ENCODE measurements at regions not wholly inside any gene's neighbourhood (a gene's known extent, or its start where the extent isn't known, plus 50 kb on each side); places are given as distances from the start of the nearest gene placed in this dataset.
"Not testable (repeated sequence)": the region's sequence is repeated elsewhere in the genome, so short reads cannot be mapped to it uniquely, and the experiment has no call there.

DNA sequence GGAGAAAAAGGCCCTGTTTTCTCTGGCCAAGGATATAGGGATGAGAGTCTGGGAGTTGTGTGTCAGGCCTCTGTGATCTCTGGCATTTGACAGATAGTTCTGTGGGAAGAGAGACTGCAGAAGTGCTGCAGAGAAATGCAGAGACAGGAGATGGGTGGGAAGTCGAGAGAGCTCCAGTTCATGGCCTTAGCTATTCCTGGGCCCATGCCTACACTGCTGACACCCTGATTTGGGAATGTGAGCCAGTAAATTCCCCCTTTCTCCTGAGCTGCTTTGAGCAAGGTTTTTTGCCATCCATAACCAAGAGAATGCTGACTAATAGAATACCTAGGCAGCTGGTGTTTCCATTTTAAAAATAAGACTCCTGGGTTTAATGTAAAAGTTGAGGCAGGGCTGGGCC is 59.3 kb downstream of the EBLN2 start:
- no peak for DNase-seq

DNA sequence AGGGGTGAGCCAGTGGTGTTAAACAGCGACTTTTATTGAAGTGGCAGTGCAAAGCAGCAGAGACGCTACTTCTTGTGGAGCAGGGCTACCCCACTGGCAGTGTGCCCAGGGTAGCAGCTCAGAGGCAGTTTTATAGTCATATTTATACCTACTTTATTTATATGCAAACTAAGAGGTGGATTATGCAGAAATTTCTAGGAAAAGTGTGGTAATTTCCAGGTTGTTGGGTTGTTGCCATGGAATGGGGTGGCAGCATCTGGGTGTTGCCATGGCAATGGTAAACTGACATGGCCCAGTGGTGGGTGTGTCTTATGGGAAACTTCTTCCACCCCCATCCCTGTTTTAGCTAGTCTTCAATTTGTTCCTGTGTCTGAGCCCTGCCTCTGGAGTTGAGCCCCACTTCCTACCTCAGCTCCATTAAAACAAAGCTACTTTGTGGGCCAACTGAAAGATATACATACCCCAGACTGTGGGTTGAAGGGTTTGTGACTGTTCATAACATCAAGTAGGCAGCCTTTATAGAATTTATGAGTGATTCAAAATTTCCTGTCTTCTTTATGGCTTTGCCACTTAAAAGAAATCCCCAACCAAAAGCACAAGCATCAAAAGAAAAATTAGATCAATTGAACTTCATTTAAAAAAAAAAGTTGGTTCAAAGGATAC is 60.3 kb downstream of the EBLN2 start:
- DNase-seq: no peak

GRCh38 chr3:73134034-73134433 is 72.6 kb downstream of the EBLN2 start:
- no peak for DNase-seq

- no peak for DNase-seq
These were observed 75.5 kb downstream of the EBLN2 start for GRCh38 chr3:73136941-73137340.

GRCh38 chr3:73137736-73138403 is 76.4 kb downstream of the EBLN2 start:
- DNase-seq: no peak

DNA sequence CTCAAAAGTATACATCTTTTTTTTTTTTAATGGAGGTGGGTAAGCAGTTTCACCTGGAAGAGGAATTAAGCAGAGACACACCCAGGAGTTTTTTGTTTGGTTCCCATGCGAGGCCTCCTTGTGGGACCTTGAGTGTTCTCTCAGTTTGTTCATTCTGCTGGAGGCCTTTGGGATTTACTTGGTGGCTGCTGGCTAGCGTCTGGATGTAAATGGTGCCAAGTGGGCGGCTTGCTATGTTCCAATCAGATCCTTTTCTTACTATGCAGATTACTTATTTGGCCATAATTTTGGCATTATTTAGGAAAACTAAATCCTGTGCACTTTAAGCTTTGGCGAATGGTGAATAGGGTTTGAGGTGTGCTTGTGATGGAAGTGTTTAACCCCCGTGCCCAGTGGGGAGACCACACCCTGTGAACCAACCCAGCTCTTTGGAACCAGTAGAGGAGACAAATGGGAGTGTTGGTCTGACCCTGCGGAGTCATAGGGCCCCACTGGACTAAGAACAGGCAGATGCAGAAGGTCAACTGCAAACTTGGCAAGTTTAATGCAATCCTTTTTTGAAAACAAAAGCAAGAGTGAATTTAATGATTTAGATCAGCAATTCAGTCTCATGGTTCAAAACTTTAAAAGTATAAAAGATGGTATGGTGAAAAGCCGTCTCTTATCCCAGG is 79.4 kb downstream of the EBLN2 start:
- no peak for DNase-seq

DNA sequence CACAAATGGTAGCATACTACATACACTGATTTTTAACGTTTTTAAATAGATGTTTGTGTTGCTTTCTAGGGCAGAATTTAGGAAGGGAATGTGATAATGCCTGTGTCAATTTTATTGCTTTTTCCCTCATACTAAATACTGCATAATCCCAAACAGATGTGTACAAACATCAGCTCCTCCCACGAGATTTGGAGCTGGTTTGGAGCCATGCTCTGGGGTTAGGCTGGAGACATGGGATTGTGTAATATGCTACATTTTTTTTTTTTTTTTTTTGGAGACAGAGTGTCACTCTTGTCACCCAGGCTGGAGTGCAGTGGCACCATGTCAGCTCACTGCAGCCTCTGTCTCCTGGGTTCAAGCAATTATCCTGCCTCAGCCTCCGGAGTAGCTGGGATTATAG is 80.1 kb downstream of the EBLN2 start:
- DNase-seq: no peak

DNA sequence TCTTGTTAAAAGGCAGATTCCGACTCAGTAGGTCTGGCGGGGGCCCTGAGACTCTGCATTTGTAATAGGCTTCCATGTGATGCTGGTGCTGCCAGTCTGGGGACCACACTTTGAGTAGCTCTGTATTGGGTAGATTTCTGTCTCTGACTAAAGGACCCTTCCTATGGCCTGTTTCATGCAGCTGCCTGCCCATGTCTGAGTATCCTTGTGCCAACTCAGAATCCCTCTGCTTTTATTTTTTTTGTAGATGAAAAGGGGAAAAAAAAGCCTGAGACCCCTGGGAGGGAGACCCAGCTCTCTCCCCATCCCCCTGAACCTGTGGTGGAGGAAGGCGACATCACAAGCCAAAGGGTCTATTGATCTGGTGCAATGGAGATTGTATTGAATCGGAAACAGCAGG is 81.9 kb downstream of the EBLN2 start:
- DNase-seq: no peak

GRCh38 chr3:73143821-73144237 is 82.4 kb downstream of the EBLN2 start:
- DNase-seq: no peak

- DNase-seq: no peak
These were observed 82.8 kb downstream of the EBLN2 start for GRCh38 chr3:73144276-73144675.

DNA sequence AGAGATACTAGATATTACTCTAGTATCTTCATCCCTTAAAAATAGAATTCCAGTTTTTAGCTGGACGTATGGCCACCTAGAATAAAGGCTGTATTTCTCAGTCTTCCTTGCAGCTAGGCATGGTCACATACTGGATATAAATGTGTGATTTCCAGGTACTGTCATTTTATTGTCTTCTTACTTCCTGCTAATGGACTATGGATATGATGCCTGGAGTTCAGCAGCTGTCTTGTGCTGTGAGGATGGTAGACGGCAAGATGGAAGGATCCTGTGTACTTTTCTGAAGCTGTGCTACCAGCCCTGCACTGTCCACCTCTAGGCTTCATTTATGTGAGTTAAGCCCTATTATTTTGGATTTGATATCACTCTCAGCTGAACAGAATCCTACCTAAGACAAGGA is 83.4 kb downstream of the EBLN2 start:
- no peak for DNase-seq

GRCh38 chr3:73147479-73147878 is 86.0 kb downstream of the EBLN2 start:
- DNase-seq: not testable (repeated sequence)

GRCh38 chr3:73148206-73148605 is 86.7 kb downstream of the EBLN2 start:
- no peak for DNase-seq

DNA sequence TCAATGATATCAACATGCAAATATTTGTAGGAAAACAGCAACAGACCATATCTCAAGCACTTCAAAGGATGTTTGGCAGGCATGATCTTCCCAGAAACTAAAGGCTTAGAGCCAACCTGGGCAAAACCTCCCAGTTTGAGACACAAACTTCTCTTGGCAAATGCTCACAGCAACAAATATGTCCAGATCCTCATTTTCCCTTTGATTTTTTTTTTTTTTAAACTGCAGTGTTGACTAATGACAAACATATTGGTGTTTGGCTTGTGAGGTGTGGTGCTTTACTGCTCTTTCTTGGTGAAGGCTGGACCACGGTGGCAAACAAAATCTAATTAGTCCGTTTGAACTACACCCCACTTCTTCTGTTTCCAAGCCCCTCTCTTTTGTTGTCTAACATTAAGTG is 87.2 kb downstream of the EBLN2 start:
- DNase-seq: no peak

GRCh38 chr3:73150369-73151130 is 89.1 kb downstream of the EBLN2 start:
- DNase-seq: no peak

DNA sequence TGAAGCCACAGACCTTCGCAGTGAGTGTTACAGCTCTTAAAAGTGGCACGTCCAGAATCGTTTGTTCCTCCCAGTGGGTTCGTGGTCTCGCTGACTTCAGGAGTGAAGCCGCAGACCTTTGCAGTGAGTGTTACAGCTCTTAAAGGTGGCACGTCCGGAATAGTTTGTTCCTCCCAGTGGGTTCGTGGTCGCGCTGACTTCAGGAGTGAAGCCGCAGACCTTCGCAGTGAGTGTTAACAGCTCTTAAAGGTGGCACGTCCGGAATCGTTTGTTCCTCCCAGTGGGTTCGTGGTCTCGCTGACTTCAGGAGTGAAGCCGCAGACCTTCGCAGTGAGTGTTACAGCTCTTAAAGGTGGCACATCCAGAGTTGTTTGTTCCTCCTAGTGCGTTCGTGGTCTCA is 91.1 kb downstream of the EBLN2 start:
- DNase-seq: not testable (repeated sequence)

GRCh38 chr3:73153057-73153456 is 91.6 kb downstream of the EBLN2 start:
- DNase-seq: not testable (repeated sequence)

GRCh38 chr3:73154261-73154660 is 92.8 kb downstream of the EBLN2 start:
- DNase-seq: not testable (repeated sequence)

- not testable (repeated sequence) for DNase-seq
These were observed 94.0 kb downstream of the EBLN2 start for GRCh38 chr3:73155441-73155840.

DNA sequence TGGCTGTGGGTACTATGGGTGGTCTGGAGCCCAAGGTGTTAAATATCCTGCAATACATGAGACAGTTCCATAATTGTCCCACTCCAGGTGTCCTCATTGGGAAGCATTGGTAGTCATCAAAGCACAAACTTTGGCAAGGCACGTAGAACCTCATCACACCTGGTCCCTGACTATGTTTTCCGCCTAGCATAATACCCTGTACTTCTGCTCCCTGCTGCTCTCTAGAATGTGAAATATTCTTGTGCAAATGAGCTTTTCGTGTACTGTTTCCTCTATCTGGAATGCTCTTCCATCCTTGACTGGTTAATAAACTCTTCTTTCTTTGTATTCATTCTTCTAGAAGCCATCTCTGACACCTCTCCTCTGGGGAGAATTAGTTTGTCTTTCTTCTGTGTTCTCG is 103.2 kb downstream of the EBLN2 start:
- DNase-seq: no peak

- no peak for DNase-seq
These were observed 114.2 kb downstream of the EBLN2 start for GRCh38 chr3:73175698-73176097.

- DNase-seq: no peak
These were observed 115.5 kb downstream of the EBLN2 start for GRCh38 chr3:73176941-73177340.

DNA sequence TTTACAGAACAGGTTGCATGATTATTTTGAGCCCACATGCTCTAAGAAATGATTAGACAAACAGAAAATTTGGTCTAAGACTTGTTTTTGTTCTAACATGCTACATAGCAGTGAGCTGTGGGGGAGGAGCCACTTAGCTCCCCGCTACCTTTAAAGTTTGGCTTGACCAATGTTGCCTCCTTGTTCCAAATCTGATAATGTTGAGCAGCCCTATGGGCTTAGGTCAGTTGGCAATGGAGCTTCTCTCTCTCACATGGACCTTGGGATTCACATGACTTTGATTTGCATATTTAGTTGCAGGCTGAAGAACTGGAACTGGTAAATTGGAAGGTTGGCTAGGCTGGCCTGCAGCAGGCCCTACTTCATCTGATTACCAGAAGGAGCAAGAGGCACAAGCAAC is 116.4 kb downstream of the EBLN2 start:
- DNase-seq: no peak

- no peak for DNase-seq
These were observed 118.1 kb downstream of the EBLN2 start for GRCh38 chr3:73179601-73180000.
